Nephron (organoid): ENCODE measurements at regions not wholly inside any gene's neighbourhood (a gene's known extent, or its start where the extent isn't known, plus 50 kb on each side); places are given as distances from the start of the nearest gene placed in this dataset.
"Not testable (repeated sequence)": the region's sequence is repeated elsewhere in the genome, so short reads cannot be mapped to it uniquely, and the experiment has no call there.

ENCODE experiments used
- H3K27ac Mint-ChIP-seq, 3 experiments: 2 replicates each; pipeline ENCODE4 v1.8.0; 2020; ENCODE audit warnings: mixed read lengths in 3 of 3, mild to moderate bottlenecking in 2 of 3, moderate library complexity in 1 of 3
- H3K27me3 Mint-ChIP-seq: 2 replicates; pipeline ENCODE4 v1.8.0; 2021; ENCODE audit warnings: low read depth, mild to moderate bottlenecking, moderate library complexity, mixed read lengths
- H3K36me3 Mint-ChIP-seq: 2 replicates; pipeline ENCODE4 v1.8.0; 2020; ENCODE audit warnings: low read depth, mixed read lengths
- H3K4me1 Mint-ChIP-seq: 2 replicates; pipeline ENCODE4 v1.8.0; 2020; ENCODE audit warnings: mixed read lengths
- H3K4me3 Mint-ChIP-seq, 3 experiments: 2 replicates each; pipeline ENCODE4 v1.8.0; 2020; ENCODE audit warnings: mild to moderate bottlenecking in 3 of 3, mixed read lengths in 3 of 3, moderate library complexity in 2 of 3
- H3K9me3 Mint-ChIP-seq: 2 replicates; pipeline ENCODE4 v1.8.0; 2020; ENCODE audit warnings: mixed read lengths
- TF ChIP-seq, protein P1 (sequence below), 3 experiments: fragments of 200-600 bp; sonication (generic); IDR thresholded peaks; one replicate each; pipeline ENCODE4 v1.5.0; 2021; ENCODE audit warnings: antibody characterized with exemption in 3 of 3; ENCODE audit not compliant: unreplicated experiment in 3 of 3

DNA sequence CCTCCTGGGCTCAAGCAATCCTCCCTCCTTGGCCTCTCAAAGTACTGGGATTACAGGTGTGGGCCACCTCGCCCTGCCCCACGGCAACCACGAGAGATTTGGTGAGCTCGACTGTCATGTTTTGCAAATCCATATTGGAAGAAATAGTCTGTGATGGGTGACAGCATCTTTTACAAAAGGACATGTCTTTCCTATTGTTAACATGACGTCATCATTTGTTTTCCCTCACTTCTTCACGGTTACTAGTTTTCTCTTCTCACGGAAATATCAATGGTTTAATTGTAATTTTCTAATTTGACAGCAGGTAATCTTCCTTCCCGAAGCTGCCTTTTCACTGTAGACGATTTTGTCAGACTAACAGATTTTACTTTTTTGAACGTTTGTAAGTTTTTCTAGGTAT, 110.8 kb upstream of the GREM2 start:
- no peak overlapping the region for H3K4me3 Mint-ChIP-seq
- H3K9me3 Mint-ChIP-seq = peaks cover 9% of the 10 kb centered on the region
- H3K4me1 Mint-ChIP-seq = peaks cover 11% of the 10 kb centered on the region
- H3K27me3 Mint-ChIP-seq = peaks cover 3% of the 10 kb centered on the region
- TF ChIP-seq, protein P1, sequence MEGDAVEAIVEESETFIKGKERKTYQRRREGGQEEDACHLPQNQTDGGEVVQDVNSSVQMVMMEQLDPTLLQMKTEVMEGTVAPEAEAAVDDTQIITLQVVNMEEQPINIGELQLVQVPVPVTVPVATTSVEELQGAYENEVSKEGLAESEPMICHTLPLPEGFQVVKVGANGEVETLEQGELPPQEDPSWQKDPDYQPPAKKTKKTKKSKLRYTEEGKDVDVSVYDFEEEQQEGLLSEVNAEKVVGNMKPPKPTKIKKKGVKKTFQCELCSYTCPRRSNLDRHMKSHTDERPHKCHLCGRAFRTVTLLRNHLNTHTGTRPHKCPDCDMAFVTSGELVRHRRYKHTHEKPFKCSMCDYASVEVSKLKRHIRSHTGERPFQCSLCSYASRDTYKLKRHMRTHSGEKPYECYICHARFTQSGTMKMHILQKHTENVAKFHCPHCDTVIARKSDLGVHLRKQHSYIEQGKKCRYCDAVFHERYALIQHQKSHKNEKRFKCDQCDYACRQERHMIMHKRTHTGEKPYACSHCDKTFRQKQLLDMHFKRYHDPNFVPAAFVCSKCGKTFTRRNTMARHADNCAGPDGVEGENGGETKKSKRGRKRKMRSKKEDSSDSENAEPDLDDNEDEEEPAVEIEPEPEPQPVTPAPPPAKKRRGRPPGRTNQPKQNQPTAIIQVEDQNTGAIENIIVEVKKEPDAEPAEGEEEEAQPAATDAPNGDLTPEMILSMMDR (IDR thresholded peaks at IDR 0.05; ENCODE audit: unreplicated experiment in 3 of 3) = no peak
- no peaks in the 10 kb centered on the region for H3K36me3 Mint-ChIP-seq
- H3K27ac Mint-ChIP-seq = no peak overlapping the region

DNA sequence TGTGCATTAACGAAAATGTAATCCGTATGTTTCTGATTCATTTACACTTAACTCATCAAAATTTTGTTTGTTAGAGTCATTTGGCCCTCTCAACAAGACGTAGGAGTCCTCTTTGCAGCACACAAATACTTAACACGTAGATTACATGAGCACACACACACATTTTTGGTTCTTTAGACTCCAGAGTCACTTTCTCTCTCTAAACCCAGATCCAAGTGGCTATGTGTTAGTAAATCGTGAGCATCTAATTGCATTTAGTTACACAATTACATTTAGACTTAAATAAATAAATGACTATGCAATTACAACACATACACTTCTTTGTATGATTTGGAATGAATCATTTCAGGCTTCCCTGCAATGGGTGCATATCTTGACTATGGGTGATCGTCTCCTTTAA, 109.0 kb upstream of the GREM2 start:
- no peaks in the 10 kb centered on the region for H3K27me3 Mint-ChIP-seq
- peaks cover 11% of the 10 kb centered on the region for H3K4me1 Mint-ChIP-seq
- no peak overlapping the region for H3K4me3 Mint-ChIP-seq
- H3K9me3 Mint-ChIP-seq = no peaks in the 10 kb centered on the region
- no peaks in the 10 kb centered on the region for H3K36me3 Mint-ChIP-seq
- no peak overlapping the region for H3K27ac Mint-ChIP-seq
- TF ChIP-seq, protein P1 (IDR thresholded peaks at IDR 0.05; ENCODE audit: unreplicated experiment in 3 of 3) = no peak

DNA sequence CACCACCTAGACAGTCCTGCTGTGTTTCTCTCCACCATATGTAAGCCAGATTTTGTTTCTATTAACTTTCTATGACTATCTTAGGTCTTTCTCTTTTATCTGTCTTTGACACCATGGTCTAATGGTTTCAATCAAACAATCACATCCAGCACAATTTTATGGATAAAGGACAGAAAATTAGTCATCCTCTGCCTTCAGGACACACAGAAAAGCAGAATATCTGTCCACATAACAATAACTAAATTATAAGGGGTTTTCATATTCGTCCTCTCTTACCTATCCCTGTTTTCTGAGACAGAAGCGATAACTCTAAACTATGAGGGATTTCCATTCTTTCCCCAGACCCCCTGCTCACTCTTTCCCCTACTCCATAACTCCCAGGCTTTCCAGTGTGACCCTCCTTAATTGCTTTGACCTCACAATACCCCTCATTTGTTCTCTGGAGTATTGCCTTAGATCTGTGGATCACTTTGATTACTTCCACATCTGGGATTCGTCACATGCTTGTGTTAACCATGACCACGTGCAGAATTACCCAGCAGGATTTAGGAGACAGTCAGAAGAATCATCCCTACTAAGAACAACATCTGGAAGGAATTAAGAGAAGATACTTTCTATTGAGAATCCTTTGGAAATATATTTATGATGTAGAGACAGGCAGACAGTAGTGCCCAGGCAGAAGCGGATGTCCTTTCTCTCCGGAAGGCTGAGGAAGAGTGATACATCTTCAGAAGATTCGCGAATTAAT, 108.2 kb upstream of the GREM2 start:
- H3K27me3 Mint-ChIP-seq = no peaks in the 10 kb centered on the region
- TF ChIP-seq, protein P1 (IDR thresholded peaks at IDR 0.05; ENCODE audit: unreplicated experiment in 3 of 3) = no peak
- peaks cover 11% of the 10 kb centered on the region for H3K4me1 Mint-ChIP-seq
- no peak overlapping the region for H3K4me3 Mint-ChIP-seq
- H3K9me3 Mint-ChIP-seq = no peaks in the 10 kb centered on the region
- no peak overlapping the region for H3K27ac Mint-ChIP-seq
- H3K36me3 Mint-ChIP-seq = no peaks in the 10 kb centered on the region

DNA sequence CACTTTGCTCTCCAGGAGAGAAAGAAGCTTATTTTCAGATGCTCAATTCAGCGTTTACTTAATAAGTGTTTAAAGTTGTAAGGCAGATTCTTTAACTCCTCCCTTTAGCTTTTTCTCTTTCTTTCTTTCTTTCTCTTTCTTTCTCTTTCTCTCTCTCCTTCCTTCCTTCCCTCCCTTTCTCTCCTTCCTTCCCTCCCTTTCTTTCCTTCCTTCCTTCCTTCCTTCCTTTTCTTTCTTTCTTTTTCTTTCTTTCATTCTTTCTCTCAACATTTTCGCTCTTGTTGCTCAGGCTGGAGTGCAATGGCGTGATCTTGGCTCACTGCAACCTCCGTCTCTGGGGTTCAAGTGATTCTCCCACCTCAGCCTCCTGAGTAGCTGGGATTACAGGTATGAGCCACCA, 104.6 kb upstream of the GREM2 start:
- H3K4me1 Mint-ChIP-seq = peaks cover 11% of the 10 kb centered on the region
- H3K36me3 Mint-ChIP-seq, H3K27ac Mint-ChIP-seq, H3K27me3 Mint-ChIP-seq, H3K9me3 Mint-ChIP-seq, H3K4me3 Mint-ChIP-seq: not testable (repeated sequence)

DNA sequence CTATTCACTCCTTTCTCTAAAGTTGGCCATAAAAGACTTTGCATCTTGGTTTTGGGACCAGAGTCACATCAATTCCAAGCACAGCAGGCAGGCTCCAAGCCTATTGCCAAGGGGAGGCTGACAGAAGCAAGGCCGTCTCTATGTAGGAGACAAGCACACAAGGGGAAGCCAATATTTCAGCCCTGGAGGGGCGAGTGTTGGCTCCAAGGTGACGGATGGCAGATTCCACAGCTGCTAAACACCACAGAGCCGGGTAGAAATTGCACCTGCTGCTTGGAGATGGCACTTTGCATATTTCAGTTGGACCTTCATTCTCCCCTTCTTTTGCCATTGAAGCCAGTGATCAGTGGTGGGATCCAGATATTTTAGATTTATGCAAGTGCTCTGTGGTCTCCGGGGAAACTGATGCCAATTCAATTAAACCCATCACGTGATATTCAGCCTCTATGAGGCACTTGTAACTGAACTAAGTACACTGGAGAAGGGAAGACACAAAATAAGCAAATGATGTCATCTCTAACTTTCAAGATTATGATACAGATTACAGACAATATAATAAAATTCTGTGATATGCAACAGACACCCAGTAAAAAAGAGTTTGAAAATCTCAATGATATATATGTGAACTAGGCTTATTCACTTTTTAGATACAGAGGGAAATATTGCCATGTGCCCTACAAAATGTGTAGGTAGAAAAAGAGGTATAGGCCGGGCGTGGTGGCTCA, 102.8 kb upstream of the GREM2 start:
- Mint-ChIP-seq H3K27ac (peak overlapping the region in 1 of 3 experiments; percentile 34), H3K36me3 (no peaks in the 10 kb centered on the region), H3K4me3 (no peak overlapping the region), H3K27me3 (no peaks in the 10 kb centered on the region), H3K4me1 (peaks cover 2% of the 10 kb centered on the region), H3K9me3 (no peaks in the 10 kb centered on the region)
- TF ChIP-seq, protein P1 (IDR thresholded peaks at IDR 0.05; ENCODE audit: unreplicated experiment in 3 of 3) = no peak

DNA sequence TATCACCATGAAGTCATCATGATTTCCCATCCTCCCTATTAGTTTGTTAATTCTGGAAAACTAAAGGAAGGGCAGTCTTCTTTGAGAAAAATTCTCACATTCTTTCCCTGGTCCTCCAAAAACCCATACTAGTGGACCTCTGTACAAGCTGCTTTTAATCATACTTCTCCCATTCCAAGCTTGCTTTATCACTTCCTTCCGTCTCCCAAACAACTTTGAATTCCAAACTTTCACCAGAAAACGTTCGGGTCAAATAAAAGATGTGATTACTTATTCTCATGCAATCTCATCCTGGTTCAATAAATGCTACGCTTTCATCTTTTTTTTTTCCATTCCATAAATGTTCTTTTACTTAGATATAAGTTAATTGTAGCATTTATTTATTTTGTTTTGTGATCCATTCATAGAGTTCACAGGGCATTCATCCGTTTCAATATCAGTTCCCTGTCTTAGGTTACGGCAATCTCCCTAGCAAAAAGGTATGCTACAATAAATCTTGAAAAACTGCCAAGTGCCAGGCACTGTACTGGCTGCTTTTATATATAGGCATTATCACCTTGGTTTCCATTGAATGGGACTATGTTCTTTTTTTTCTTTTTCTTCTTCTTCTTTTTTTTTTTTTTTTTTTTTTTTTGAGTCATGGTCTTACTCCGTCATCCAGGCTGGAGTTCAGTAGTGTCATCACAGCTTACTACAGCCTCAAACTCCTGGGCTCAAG, 100.2 kb upstream of the GREM2 start:
- Mint-ChIP-seq H3K4me1 (no peaks in the 10 kb centered on the region), H3K4me3 (no peak overlapping the region), H3K9me3 (no peaks in the 10 kb centered on the region), H3K27ac (no peak overlapping the region), H3K36me3 (no peaks in the 10 kb centered on the region), H3K27me3 (no peaks in the 10 kb centered on the region)
- TF ChIP-seq, protein P1 (IDR thresholded peaks at IDR 0.05; ENCODE audit: unreplicated experiment in 3 of 3) = no peak
